Nephron (organoid): ENCODE measurements at regions not wholly inside any gene's neighbourhood (a gene's known extent, or its start where the extent isn't known, plus 50 kb on each side); places are given as distances from the start of the nearest gene placed in this dataset.
A peak's percentile ranks its signal among the peaks of the same experiment; 100 is the strongest.
"Not testable (repeated sequence)": the region's sequence is repeated elsewhere in the genome, so short reads cannot be mapped to it uniquely, and the experiment has no call there.

Source experiments
- H3K27ac Mint-ChIP-seq, 3 experiments: 2 replicates each; pipeline ENCODE4 v1.8.0; 2020; ENCODE audit warnings: mixed read lengths in 3 of 3, mild to moderate bottlenecking in 2 of 3, moderate library complexity in 1 of 3
- H3K27me3 Mint-ChIP-seq: 2 replicates; pipeline ENCODE4 v1.8.0; 2021; ENCODE audit warnings: low read depth, mild to moderate bottlenecking, moderate library complexity, mixed read lengths
- H3K36me3 Mint-ChIP-seq: 2 replicates; pipeline ENCODE4 v1.8.0; 2020; ENCODE audit warnings: low read depth, mixed read lengths
- H3K4me1 Mint-ChIP-seq: 2 replicates; pipeline ENCODE4 v1.8.0; 2020; ENCODE audit warnings: mixed read lengths
- H3K4me3 Mint-ChIP-seq, 3 experiments: 2 replicates each; pipeline ENCODE4 v1.8.0; 2020; ENCODE audit warnings: mild to moderate bottlenecking in 3 of 3, mixed read lengths in 3 of 3, moderate library complexity in 2 of 3
- H3K9me3 Mint-ChIP-seq: 2 replicates; pipeline ENCODE4 v1.8.0; 2020; ENCODE audit warnings: mixed read lengths
- TF ChIP-seq, protein P1 (sequence below), 3 experiments: fragments of 200-600 bp; sonication (generic); IDR thresholded peaks; one replicate each; pipeline ENCODE4 v1.5.0; 2021; ENCODE audit warnings: antibody characterized with exemption in 3 of 3; ENCODE audit not compliant: unreplicated experiment in 3 of 3

GRCh38 chr3:72615182-72615581 is 233.1 kb downstream of the SHQ1 start:
- Mint-ChIP-seq H3K36me3 (no peaks in the 10 kb centered on the region), H3K27me3 (peaks cover 14% of the 10 kb centered on the region), H3K27ac (no peak overlapping the region), H3K4me3 (no peak overlapping the region), H3K4me1 (peaks cover 18% of the 10 kb centered on the region), H3K9me3 (no peaks in the 10 kb centered on the region)
- TF ChIP-seq, protein P1, sequence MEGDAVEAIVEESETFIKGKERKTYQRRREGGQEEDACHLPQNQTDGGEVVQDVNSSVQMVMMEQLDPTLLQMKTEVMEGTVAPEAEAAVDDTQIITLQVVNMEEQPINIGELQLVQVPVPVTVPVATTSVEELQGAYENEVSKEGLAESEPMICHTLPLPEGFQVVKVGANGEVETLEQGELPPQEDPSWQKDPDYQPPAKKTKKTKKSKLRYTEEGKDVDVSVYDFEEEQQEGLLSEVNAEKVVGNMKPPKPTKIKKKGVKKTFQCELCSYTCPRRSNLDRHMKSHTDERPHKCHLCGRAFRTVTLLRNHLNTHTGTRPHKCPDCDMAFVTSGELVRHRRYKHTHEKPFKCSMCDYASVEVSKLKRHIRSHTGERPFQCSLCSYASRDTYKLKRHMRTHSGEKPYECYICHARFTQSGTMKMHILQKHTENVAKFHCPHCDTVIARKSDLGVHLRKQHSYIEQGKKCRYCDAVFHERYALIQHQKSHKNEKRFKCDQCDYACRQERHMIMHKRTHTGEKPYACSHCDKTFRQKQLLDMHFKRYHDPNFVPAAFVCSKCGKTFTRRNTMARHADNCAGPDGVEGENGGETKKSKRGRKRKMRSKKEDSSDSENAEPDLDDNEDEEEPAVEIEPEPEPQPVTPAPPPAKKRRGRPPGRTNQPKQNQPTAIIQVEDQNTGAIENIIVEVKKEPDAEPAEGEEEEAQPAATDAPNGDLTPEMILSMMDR (IDR thresholded peaks at IDR 0.05; ENCODE audit: unreplicated experiment in 3 of 3) = no peak

DNA sequence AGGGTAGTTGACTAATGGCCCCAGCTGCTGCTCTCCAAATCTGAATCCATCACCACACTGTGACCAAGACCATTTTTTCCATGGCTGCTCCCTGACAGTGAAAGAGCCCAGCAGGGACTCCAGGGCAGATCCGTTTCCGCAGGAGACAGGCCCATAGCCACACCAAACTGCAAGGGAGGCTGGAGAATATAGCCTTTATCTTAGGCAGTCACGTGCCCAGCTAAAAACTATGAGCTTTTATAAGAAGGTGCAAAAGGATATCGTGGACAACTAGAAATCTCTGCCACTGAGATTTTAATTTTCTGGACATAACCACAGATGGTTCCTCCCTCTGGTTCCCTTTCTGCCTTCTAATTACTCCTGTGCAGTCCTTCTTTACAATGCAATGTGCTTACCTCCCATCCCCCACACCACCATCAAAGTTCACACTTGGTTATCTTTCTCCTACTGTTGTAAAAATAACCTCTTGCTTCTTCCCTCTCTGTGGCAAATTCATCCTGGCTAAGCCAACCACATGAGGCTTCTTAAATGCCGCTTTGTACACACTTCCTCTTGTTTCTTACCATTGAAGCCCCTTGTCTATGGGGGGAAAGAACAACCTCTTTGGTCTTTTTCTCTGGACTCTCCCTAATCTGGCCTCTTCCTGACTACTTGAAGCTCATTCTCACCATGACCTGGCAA is 233.7 kb downstream of the SHQ1 start:
- Mint-ChIP-seq H3K27me3 (peaks cover 14% of the 10 kb centered on the region), H3K4me3 (no peak overlapping the region), H3K4me1 (peaks cover 18% of the 10 kb centered on the region), H3K9me3 (no peaks in the 10 kb centered on the region), H3K27ac (no peak overlapping the region), H3K36me3 (no peaks in the 10 kb centered on the region)
- TF ChIP-seq, protein P1 (IDR thresholded peaks at IDR 0.05; ENCODE audit: unreplicated experiment in 3 of 3) = no peak

- H3K9me3 Mint-ChIP-seq = no peaks in the 10 kb centered on the region
- H3K36me3 Mint-ChIP-seq = no peaks in the 10 kb centered on the region
- peaks cover 13% of the 10 kb centered on the region for H3K27me3 Mint-ChIP-seq
- TF ChIP-seq, protein P1 (IDR thresholded peaks at IDR 0.05; ENCODE audit: unreplicated experiment in 3 of 3) = no peak
- no peak overlapping the region for H3K27ac Mint-ChIP-seq
- H3K4me1 Mint-ChIP-seq = peaks cover 18% of the 10 kb centered on the region
- H3K4me3 Mint-ChIP-seq = no peak overlapping the region
These were observed 234.4 kb downstream of the SHQ1 start for GRCh38 chr3:72613871-72614270.

DNA sequence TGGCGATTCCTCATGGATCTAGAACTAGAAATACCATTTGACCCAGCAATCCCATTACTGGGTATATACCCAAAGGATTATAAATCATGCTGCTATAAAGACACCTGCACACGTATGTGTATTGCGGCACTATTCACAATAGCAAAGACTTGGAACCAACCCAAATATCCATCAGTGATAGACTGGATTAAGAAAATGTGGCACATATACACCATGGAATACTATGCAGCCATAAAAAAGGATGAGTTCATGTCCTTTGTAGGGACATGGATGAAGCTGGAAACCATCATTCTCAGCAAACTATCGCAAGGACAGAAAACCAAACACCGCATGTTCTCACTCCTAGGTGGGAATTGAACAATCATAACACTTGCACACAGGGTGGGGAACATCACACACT is 239.1 kb downstream of the SHQ1 start:
- not testable (repeated sequence) for H3K36me3 Mint-ChIP-seq, H3K4me3 Mint-ChIP-seq, H3K9me3 Mint-ChIP-seq, H3K27ac Mint-ChIP-seq
- H3K4me1 Mint-ChIP-seq = peaks cover 18% of the 10 kb centered on the region
- H3K27me3 Mint-ChIP-seq = peaks cover 23% of the 10 kb centered on the region

DNA sequence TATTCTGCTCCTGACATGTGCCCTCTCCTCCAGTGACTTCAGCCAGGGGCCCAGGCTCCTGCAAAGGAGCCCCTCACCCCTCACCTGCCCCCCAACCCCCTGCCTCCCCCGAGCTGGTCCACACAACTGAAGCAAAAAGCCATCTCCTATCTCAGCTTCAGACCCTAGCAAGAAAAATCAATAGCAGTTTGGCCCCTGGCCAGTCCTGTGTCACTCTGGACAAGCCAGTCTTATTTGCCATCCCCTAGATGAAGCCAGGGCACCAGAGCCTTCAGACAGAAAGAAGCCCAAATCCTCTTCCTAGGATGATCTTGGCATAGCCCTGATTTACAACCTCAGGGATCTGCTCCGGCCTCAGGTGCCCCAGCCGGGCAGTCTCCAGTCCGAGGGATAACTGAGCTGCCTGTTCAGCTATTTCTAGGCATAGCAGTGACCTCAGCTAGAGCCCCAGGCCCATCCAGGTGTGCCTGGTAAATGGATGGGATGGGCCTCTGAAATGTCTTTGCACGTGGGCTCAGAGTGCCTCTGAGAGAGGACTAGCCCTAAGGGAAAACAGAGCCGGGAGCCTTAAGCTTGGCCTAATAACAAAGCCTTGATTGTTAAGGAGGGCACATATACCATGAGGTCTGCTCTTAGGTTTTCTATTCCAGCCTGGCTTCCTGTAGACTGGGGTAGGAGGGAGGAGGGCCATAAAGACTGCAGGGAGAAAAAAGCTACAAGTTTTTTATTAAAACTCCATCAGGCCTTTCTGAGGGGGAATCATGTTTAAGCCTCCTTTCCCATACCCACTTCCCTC is 242.0 kb downstream of the SHQ1 start:
- peaks cover 21% of the 10 kb centered on the region for H3K4me1 Mint-ChIP-seq
- H3K4me3 Mint-ChIP-seq = no peak overlapping the region
- no peak overlapping the region for H3K27ac Mint-ChIP-seq
- H3K9me3 Mint-ChIP-seq = peaks cover 4% of the 10 kb centered on the region
- H3K27me3 Mint-ChIP-seq = peaks cover 24% of the 10 kb centered on the region
- H3K36me3 Mint-ChIP-seq = no peaks in the 10 kb centered on the region
- TF ChIP-seq, protein P1 (IDR thresholded peaks at IDR 0.05; ENCODE audit: unreplicated experiment in 3 of 3) = no peak

DNA sequence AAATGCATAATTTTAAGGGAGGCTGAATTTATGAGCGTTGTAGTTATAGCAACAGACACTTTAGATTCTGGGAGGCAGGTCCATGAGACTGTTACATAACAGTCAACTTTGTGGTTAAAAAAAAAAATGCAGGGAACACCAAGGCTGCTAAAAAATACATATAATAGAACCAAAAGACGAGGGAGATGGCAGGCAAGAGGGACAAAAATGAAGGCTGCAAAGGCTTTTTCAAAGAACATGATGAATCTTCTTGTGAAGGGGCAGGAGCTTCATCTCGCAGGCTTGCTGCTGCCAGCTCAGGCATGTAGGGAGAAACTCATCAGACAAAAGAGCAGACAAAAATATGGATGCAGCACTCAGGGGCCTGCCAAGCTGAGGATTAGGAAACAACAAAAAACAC is 243.9 kb downstream of the SHQ1 start:
- Mint-ChIP-seq H3K4me3 (peak overlapping the region in 1 of 3 experiments; percentile 26), H3K27me3 (peaks cover 29% of the 10 kb centered on the region), H3K27ac (peak overlapping the region; percentile 72 to 77 (median 72)), H3K9me3 (peaks cover 4% of the 10 kb centered on the region), H3K4me1 (peaks cover 26% of the 10 kb centered on the region), H3K36me3 (no peaks in the 10 kb centered on the region)
- TF ChIP-seq, protein P1 (IDR thresholded peaks at IDR 0.05; ENCODE audit: unreplicated experiment in 3 of 3) = no peak
